ENCODE measurements at regions not wholly inside any gene's neighbourhood (a gene's known extent, or its start where the extent isn't known, plus 50 kb on each side); places are given as distances from the start of the nearest gene placed in this dataset.

GRCh38 chr19:32097620-32098019, 247.8 kb upstream of the ZNF507 start (continued):
- TF ChIP-seq AFF4 (CRISPR knock-in tag; IDR thresholded peaks at IDR 0.05): no peak
- no peak for TF ChIP-seq ZNF331 (CRISPR knock-in tag; IDR thresholded peaks at IDR 0.05)
- no peak for TF ChIP-seq SOX13 (IDR thresholded peaks at IDR 0.05)
- TF ChIP-seq SOX13 (CRISPR knock-in tag; conservative IDR thresholded peaks at IDR 0.05 in 1 of 2, IDR thresholded peaks at IDR 0.05 in 1 of 2): no peak
- TF ChIP-seq XRCC5 (optimal IDR thresholded peaks at IDR 0.05; ENCODE audit: low read length): no peak
- no peak for TF ChIP-seq ZNF121 (CRISPR knock-in tag; IDR thresholded peaks at IDR 0.05)

- 2% methylated on average over 6 of the region's 6 CpGs for WGBS (ENCODE audit: low lambda C conversion rate)
- intact Hi-C loops (cut with micrococcal nuclease; ENCODE audit: unreplicated experiment) (no loop called here), in situ Hi-C loops (cut with HindIII; ENCODE audit: extremely low pct_ligation_motif_present, low pct_unique_long_range_greater_than_20kb) (no loop called here)
- Histone ChIP-seq H3K4me2 (ENCODE audit: low read depth, low read length) (no peak overlapping the region), H3K36me3 (replicated peaks in 1 of 2; ENCODE audit: control insufficient read depth in 1 of 2, insufficient read depth in 2 of 2, low read length in 2 of 2) (no peaks in the 10 kb centered on the region), H3K4me3 (replicated peaks in 1 of 3; ENCODE audit: insufficient read depth in 1 of 3, low read depth in 2 of 3, low read length in 3 of 3) (no peak overlapping the region), H2AFZ (ENCODE audit: low read length) (no peak overlapping the region), H3K79me2 (ENCODE audit: insufficient read depth, low read length) (no peaks in the 10 kb centered on the region), H3K4me1 (ENCODE audit: insufficient read depth, low read length) (no peaks in the 10 kb centered on the region), H3K9me3 (ENCODE audit: low read length) (peaks cover 27% of the 10 kb centered on the region), H3K27ac (ENCODE audit: extremely low read length, insufficient read depth, low read length) (no peak overlapping the region), H4K20me1 (ENCODE audit: insufficient read depth, low read length) (no peaks in the 10 kb centered on the region), H3K27me3 (ENCODE audit: control insufficient read depth in 1 of 2, insufficient read depth in 2 of 2, low read length in 2 of 2) (no peaks in the 10 kb centered on the region), H3K9ac (ENCODE audit: insufficient read depth, low read depth, low read length) (no peak overlapping the region)
- TF ChIP-seq KDM2A (CRISPR knock-in tag; IDR thresholded peaks at IDR 0.05; ENCODE audit: borderline replicate concordance, low read depth) (no peak), SMARCE1 (IDR thresholded peaks at IDR 0.05; ENCODE audit: borderline replicate concordance) (no peak), HNRNPLL (IDR thresholded peaks at IDR 0.05; ENCODE audit: low read depth, low read length, poor library complexity, severe bottlenecking) (no peak), ZNF644 (CRISPR knock-in tag; IDR thresholded peaks at IDR 0.05; ENCODE audit: low read depth) (no peak), ARID5B (CRISPR knock-in tag; IDR thresholded peaks at IDR 0.05) (no peak), MZF1 (CRISPR knock-in tag; IDR thresholded peaks at IDR 0.05; ENCODE audit: borderline replicate concordance) (no peak), SKI (IDR thresholded peaks at IDR 0.05; ENCODE audit: partially characterized antibody) (no peak), NCOR1 (IDR thresholded peaks at IDR 0.05; ENCODE audit: borderline replicate concordance, low read length) (no peak), ZNF232 (CRISPR knock-in tag; IDR thresholded peaks at IDR 0.05; ENCODE audit: borderline replicate concordance) (no peak), MEIS1 (CRISPR knock-in tag; IDR thresholded peaks at IDR 0.05; ENCODE audit: borderline replicate concordance) (no peak), REL (CRISPR knock-in tag; conservative IDR thresholded peaks at IDR 0.05) (no peak), KMT2B (CRISPR knock-in tag; IDR thresholded peaks at IDR 0.05) (no peak), NR1H2 (CRISPR knock-in tag; IDR thresholded peaks at IDR 0.05; ENCODE audit: borderline replicate concordance, low read depth) (no peak)
- no peak for FAIRE-seq
- CTCF ChIA-PET (ENCODE audit: low intra/inter-chr PET ratio, low total read pairs): no interaction called here
- DNase-seq (ENCODE audit: low spot score): no peak
- no peak for ATAC-seq
- POLR2A ChIA-PET: no interaction called here
- BruUV-seq (replicated peaks): no TSS peak
These were observed 246.4 kb upstream of the ZNF507 start for GRCh38 chr19:32098968-32099367.

Measured in HepG2 (cell line).